ENCODE measurements at regions not wholly inside any gene's neighbourhood (a gene's known extent, or its start where the extent isn't known, plus 50 kb on each side); places are given as distances from the start of the nearest gene placed in this dataset.

- no peak overlapping the region for H3K27ac ChIP-seq (ENCODE audit: low read depth, low read length)
- H3K9me3 ChIP-seq (ENCODE audit: control insufficient read depth in 3 of 3, low read length in 3 of 3): peaks cover 0 to 3% (median 0%) of the 10 kb centered on the region in 3 donors
- no peak overlapping the region for H3K9ac ChIP-seq (ENCODE audit: low read depth in 1 of 3, low read length in 3 of 3)
- H3K4me3 ChIP-seq (ENCODE audit: low read length in 3 of 3): no peak overlapping the region
- no peaks in the 10 kb centered on the region for H3K36me3 ChIP-seq (ENCODE audit: control insufficient read depth in 3 of 3, insufficient read depth in 3 of 3, low read length in 3 of 3)
- no peaks in the 10 kb centered on the region for H3K27me3 ChIP-seq (ENCODE audit: control insufficient read depth in 3 of 3, insufficient read depth in 3 of 3, low read length in 3 of 3)
- no peaks in the 10 kb centered on the region for H3K4me1 ChIP-seq (ENCODE audit: control insufficient read depth in 3 of 3, insufficient read depth in 3 of 3, low read length in 3 of 3)
These were observed 197.3 kb downstream of the CAAP1 start for GRCh38 chr9:26695298-26695622.

- Histone ChIP-seq H3K9me3 (ENCODE audit: control insufficient read depth in 3 of 3, low read length in 3 of 3) (peaks cover 0 to 3% (median 0%) of the 10 kb centered on the region in 3 donors), H3K27ac (ENCODE audit: low read depth, low read length) (no peak overlapping the region), H3K36me3 (ENCODE audit: control insufficient read depth in 3 of 3, insufficient read depth in 3 of 3, low read length in 3 of 3) (no peaks in the 10 kb centered on the region), H3K4me1 (ENCODE audit: control insufficient read depth in 3 of 3, insufficient read depth in 3 of 3, low read length in 3 of 3) (no peaks in the 10 kb centered on the region), H3K9ac (ENCODE audit: low read depth in 1 of 3, low read length in 3 of 3) (no peak overlapping the region), H3K27me3 (ENCODE audit: control insufficient read depth in 3 of 3, insufficient read depth in 3 of 3, low read length in 3 of 3) (no peaks in the 10 kb centered on the region), H3K4me3 (ENCODE audit: low read length in 3 of 3) (no peak overlapping the region)
These were observed 198.0 kb downstream of the CAAP1 start for GRCh38 chr9:26694381-26695297.

GRCh38 chr9:26689041-26689440, 203.6 kb downstream of the CAAP1 start:
- no peak overlapping the region for H3K27ac ChIP-seq (ENCODE audit: low read depth, low read length)
- no peak overlapping the region for H3K4me3 ChIP-seq (ENCODE audit: low read length in 3 of 3)
- H3K27me3 ChIP-seq (ENCODE audit: control insufficient read depth in 3 of 3, insufficient read depth in 3 of 3, low read length in 3 of 3): no peaks in the 10 kb centered on the region

GRCh38 chr9:26687421-26687820, 205.2 kb downstream of the CAAP1 start:
- peaks cover 0 to 2% (median 0%) of the 10 kb centered on the region in 3 donors for H3K4me1 ChIP-seq (ENCODE audit: control insufficient read depth in 3 of 3, insufficient read depth in 3 of 3, low read length in 3 of 3)
- no peak overlapping the region for H3K27ac ChIP-seq (ENCODE audit: low read depth, low read length)
- H3K27me3 ChIP-seq (ENCODE audit: control insufficient read depth in 3 of 3, insufficient read depth in 3 of 3, low read length in 3 of 3): no peaks in the 10 kb centered on the region
- no peaks in the 10 kb centered on the region for H3K9me3 ChIP-seq (ENCODE audit: control insufficient read depth in 3 of 3, low read length in 3 of 3)
- H3K9ac ChIP-seq (ENCODE audit: low read depth in 1 of 3, low read length in 3 of 3): no peak overlapping the region
- no peak overlapping the region for H3K4me3 ChIP-seq (ENCODE audit: low read length in 3 of 3)
- no peaks in the 10 kb centered on the region for H3K36me3 ChIP-seq (ENCODE audit: control insufficient read depth in 3 of 3, insufficient read depth in 3 of 3, low read length in 3 of 3)

More at GRCh38 chr9:26689041-26689440, 203.6 kb downstream of the CAAP1 start:
- no peak overlapping the region for H3K9ac ChIP-seq (ENCODE audit: low read depth in 1 of 3, low read length in 3 of 3)
- H3K36me3 ChIP-seq (ENCODE audit: control insufficient read depth in 3 of 3, insufficient read depth in 3 of 3, low read length in 3 of 3): no peaks in the 10 kb centered on the region
- no peaks in the 10 kb centered on the region for H3K9me3 ChIP-seq (ENCODE audit: control insufficient read depth in 3 of 3, low read length in 3 of 3)
- H3K4me1 ChIP-seq (ENCODE audit: control insufficient read depth in 3 of 3, insufficient read depth in 3 of 3, low read length in 3 of 3): peaks cover 0 to 2% (median 0%) of the 10 kb centered on the region in 3 donors

- no peak overlapping the region for H3K27ac ChIP-seq (ENCODE audit: low read depth, low read length)
- H3K4me3 ChIP-seq (ENCODE audit: low read length in 3 of 3): no peak overlapping the region
- no peaks in the 10 kb centered on the region for H3K36me3 ChIP-seq (ENCODE audit: control insufficient read depth in 3 of 3, insufficient read depth in 3 of 3, low read length in 3 of 3)
- H3K27me3 ChIP-seq (ENCODE audit: control insufficient read depth in 3 of 3, insufficient read depth in 3 of 3, low read length in 3 of 3): no peaks in the 10 kb centered on the region
- H3K9ac ChIP-seq (ENCODE audit: low read depth in 1 of 3, low read length in 3 of 3): no peak overlapping the region
- no peaks in the 10 kb centered on the region for H3K9me3 ChIP-seq (ENCODE audit: control insufficient read depth in 3 of 3, low read length in 3 of 3)
- peaks cover 0 to 2% (median 0%) of the 10 kb centered on the region in 3 donors for H3K4me1 ChIP-seq (ENCODE audit: control insufficient read depth in 3 of 3, insufficient read depth in 3 of 3, low read length in 3 of 3)
These were observed 206.8 kb downstream of the CAAP1 start for GRCh38 chr9:26685818-26686217.

GRCh38 chr9:26684029-26684428, 208.6 kb downstream of the CAAP1 start:
- H3K4me3 ChIP-seq (ENCODE audit: low read length in 3 of 3): no peak overlapping the region
- H3K27ac ChIP-seq (ENCODE audit: low read depth, low read length): no peak overlapping the region
- H3K27me3 ChIP-seq (ENCODE audit: control insufficient read depth in 3 of 3, insufficient read depth in 3 of 3, low read length in 3 of 3): no peaks in the 10 kb centered on the region
- peaks cover 0 to 2% (median 0%) of the 10 kb centered on the region in 3 donors for H3K4me1 ChIP-seq (ENCODE audit: control insufficient read depth in 3 of 3, insufficient read depth in 3 of 3, low read length in 3 of 3)
- no peaks in the 10 kb centered on the region for H3K36me3 ChIP-seq (ENCODE audit: control insufficient read depth in 3 of 3, insufficient read depth in 3 of 3, low read length in 3 of 3)
- no peaks in the 10 kb centered on the region for H3K9me3 ChIP-seq (ENCODE audit: control insufficient read depth in 3 of 3, low read length in 3 of 3)
- no peak overlapping the region for H3K9ac ChIP-seq (ENCODE audit: low read depth in 1 of 3, low read length in 3 of 3)

- H3K27me3 ChIP-seq (ENCODE audit: control insufficient read depth in 3 of 3, insufficient read depth in 3 of 3, low read length in 3 of 3): no peaks in the 10 kb centered on the region
- H3K4me3 ChIP-seq (ENCODE audit: low read length in 3 of 3): no peak overlapping the region
- no peaks in the 10 kb centered on the region for H3K36me3 ChIP-seq (ENCODE audit: control insufficient read depth in 3 of 3, insufficient read depth in 3 of 3, low read length in 3 of 3)
- no peak overlapping the region for H3K9ac ChIP-seq (ENCODE audit: low read depth in 1 of 3, low read length in 3 of 3)
- H3K9me3 ChIP-seq (ENCODE audit: control insufficient read depth in 3 of 3, low read length in 3 of 3): no peaks in the 10 kb centered on the region
- no peak overlapping the region for H3K27ac ChIP-seq (ENCODE audit: low read depth, low read length)
- peaks cover 0 to 2% (median 0%) of the 10 kb centered on the region in 3 donors for H3K4me1 ChIP-seq (ENCODE audit: control insufficient read depth in 3 of 3, insufficient read depth in 3 of 3, low read length in 3 of 3)
These were observed 209.7 kb downstream of the CAAP1 start for GRCh38 chr9:26682796-26683496.

- no peak overlapping the region for H3K27ac ChIP-seq (ENCODE audit: low read depth, low read length)
- no peaks in the 10 kb centered on the region for H3K27me3 ChIP-seq (ENCODE audit: control insufficient read depth in 3 of 3, insufficient read depth in 3 of 3, low read length in 3 of 3)
- H3K9me3 ChIP-seq (ENCODE audit: control insufficient read depth in 3 of 3, low read length in 3 of 3): no peaks in the 10 kb centered on the region
- no peak overlapping the region for H3K9ac ChIP-seq (ENCODE audit: low read depth in 1 of 3, low read length in 3 of 3)
- no peak overlapping the region for H3K4me3 ChIP-seq (ENCODE audit: low read length in 3 of 3)
- no peaks in the 10 kb centered on the region for H3K36me3 ChIP-seq (ENCODE audit: control insufficient read depth in 3 of 3, insufficient read depth in 3 of 3, low read length in 3 of 3)
- no peaks in the 10 kb centered on the region for H3K4me1 ChIP-seq (ENCODE audit: control insufficient read depth in 3 of 3, insufficient read depth in 3 of 3, low read length in 3 of 3)
These were observed 210.6 kb downstream of the CAAP1 start for GRCh38 chr9:26682041-26682440.

GRCh38 chr9:26677965-26678706, 214.5 kb downstream of the CAAP1 start:
- Histone ChIP-seq H3K36me3 (ENCODE audit: control insufficient read depth in 3 of 3, insufficient read depth in 3 of 3, low read length in 3 of 3) (no peaks in the 10 kb centered on the region), H3K27ac (ENCODE audit: low read depth, low read length) (no peak overlapping the region), H3K4me3 (ENCODE audit: low read length in 3 of 3) (no peak overlapping the region), H3K9ac (ENCODE audit: low read depth in 1 of 3, low read length in 3 of 3) (no peak overlapping the region), H3K4me1 (ENCODE audit: control insufficient read depth in 3 of 3, insufficient read depth in 3 of 3, low read length in 3 of 3) (no peaks in the 10 kb centered on the region), H3K9me3 (ENCODE audit: control insufficient read depth in 3 of 3, low read length in 3 of 3) (no peaks in the 10 kb centered on the region), H3K27me3 (ENCODE audit: control insufficient read depth in 3 of 3, insufficient read depth in 3 of 3, low read length in 3 of 3) (no peaks in the 10 kb centered on the region)

All from skeletal muscle tissue (tissue), 3 donors.